ENCODE measurements at regions not wholly inside any gene's neighbourhood (a gene's known extent, or its start where the extent isn't known, plus 50 kb on each side); places are given as distances from the start of the nearest gene placed in this dataset.

DNA sequence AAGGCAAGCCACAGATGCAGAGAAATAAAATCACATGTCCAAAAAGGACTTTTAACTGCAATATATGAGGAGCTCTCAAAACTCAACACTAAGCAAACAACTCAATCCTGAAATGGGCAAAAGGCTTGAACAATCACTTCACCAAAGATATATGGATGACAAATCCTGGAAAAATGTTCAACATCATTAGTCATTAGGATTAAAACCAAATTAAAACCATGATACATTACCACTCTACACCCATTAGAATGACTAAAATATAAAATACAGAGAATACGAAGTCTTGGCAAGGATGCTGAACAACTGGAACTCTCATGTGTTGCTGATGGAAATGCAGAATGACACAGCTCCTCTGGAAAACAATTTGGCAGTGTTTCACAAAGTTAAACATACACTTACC is 277.4 kb downstream of the TLE1 start:
- Histone ChIP-seq H3K27me3 (ENCODE audit: insufficient read depth, low read length) (no peaks in the 10 kb centered on the region), H2AFZ (ENCODE audit: low read length, unreplicated experiment) (no peak overlapping the region), H3K4me1 (ENCODE audit: control insufficient read depth, insufficient read depth, low read length, unreplicated experiment) (peaks cover 21% of the 10 kb centered on the region), H3K79me2 (ENCODE audit: control insufficient read depth, insufficient read depth, low read length, unreplicated experiment) (no peaks in the 10 kb centered on the region), H3K36me3 (ENCODE audit: insufficient read depth, low read length) (no peaks in the 10 kb centered on the region), H3K27ac (ENCODE audit: low read depth, low read length) (no peak overlapping the region), H3K4me3 (ENCODE audit: low read depth, low read length) (no peak overlapping the region)

DNA sequence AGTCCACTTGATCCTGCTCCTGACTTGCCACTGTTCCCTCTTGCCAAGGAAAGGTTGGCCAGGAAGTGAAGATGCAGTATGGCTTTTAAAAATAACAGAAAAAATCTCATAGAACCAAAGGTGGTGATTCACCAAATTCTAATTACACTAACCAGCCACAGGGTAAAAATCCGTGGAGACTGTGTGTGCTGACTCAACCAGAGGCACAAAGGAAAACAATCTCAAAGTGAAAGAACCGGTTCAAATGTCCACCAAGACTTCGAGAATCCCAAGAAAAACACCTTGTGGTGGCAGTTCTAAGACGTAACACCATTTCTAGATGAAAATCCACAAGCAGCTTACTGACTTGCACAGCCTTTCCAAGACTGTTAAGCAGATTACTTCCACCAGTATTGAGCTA is 279.1 kb downstream of the TLE1 start:
- H2AFZ ChIP-seq (ENCODE audit: low read length, unreplicated experiment): peak overlapping the region; percentile 98
- peak overlapping the region; percentile 67 for H3K27ac ChIP-seq (ENCODE audit: low read depth, low read length)
- no peaks in the 10 kb centered on the region for H3K36me3 ChIP-seq (ENCODE audit: insufficient read depth, low read length)
- H3K4me3 ChIP-seq (ENCODE audit: low read depth, low read length): peak overlapping the region; percentile 71
- no peaks in the 10 kb centered on the region for H3K79me2 ChIP-seq (ENCODE audit: control insufficient read depth, insufficient read depth, low read length, unreplicated experiment)
- H3K27me3 ChIP-seq (ENCODE audit: insufficient read depth, low read length): no peaks in the 10 kb centered on the region
- H3K4me1 ChIP-seq (ENCODE audit: control insufficient read depth, insufficient read depth, low read length, unreplicated experiment): peaks cover 21% of the 10 kb centered on the region

DNA sequence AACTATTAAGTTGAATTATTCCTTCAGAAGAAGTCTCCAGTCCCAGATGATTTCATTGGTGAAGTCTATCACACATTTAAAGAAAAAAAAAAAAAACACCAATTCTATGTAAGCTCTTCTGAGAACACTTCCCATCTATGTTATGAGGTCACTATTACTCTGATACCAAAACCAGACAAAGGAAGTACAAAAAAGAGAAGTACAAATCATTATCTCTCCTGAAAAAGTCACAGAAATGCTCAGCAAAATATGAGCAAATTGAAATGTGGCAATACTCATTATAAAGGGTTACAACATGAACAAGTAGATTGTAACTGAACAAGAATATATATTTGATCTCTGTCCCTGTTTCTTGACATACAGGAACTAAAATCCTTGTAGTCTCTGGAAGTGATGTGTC is 280.4 kb downstream of the TLE1 start:
- H3K4me1 ChIP-seq (ENCODE audit: control insufficient read depth, insufficient read depth, low read length, unreplicated experiment): peaks cover 14% of the 10 kb centered on the region
- H3K4me3 ChIP-seq (ENCODE audit: low read depth, low read length): no peak overlapping the region
- no peak overlapping the region for H3K27ac ChIP-seq (ENCODE audit: low read depth, low read length)
- no peaks in the 10 kb centered on the region for H3K27me3 ChIP-seq (ENCODE audit: insufficient read depth, low read length)
- no peak overlapping the region for H2AFZ ChIP-seq (ENCODE audit: low read length, unreplicated experiment)
- H3K36me3 ChIP-seq (ENCODE audit: insufficient read depth, low read length): no peaks in the 10 kb centered on the region
- no peaks in the 10 kb centered on the region for H3K79me2 ChIP-seq (ENCODE audit: control insufficient read depth, insufficient read depth, low read length, unreplicated experiment)

DNA sequence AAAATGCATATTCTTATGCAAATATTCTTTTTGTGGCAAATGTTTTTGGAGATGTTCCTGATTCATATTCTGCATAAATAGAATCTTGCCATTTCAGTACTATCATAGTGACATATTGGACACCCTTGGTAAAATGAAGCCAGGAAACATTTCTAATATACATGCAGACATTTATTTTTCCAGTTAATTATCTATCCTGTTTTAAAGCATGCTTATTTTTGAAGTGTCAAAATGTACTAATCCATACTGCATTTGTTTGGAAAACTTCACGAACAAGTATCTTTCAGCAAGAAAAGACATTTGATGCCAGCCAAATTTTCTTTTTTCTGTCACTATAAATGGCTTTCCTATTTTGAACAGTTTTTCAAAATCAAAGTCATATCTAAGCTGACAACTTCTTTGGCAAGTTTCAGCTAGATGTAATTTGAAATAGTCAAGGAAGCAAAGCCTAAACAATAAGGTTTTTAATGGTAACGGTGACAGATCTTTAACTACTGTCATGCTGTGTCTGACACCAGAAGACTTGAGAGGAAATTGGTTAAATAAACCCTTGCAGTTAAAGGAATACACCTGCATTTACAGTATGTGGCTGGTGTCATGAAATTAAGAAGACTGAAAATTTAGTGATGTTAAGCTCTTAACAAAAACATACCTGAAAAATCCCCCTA is 284.3 kb downstream of the TLE1 start:
- Histone ChIP-seq H3K27ac (ENCODE audit: low read depth, low read length) (no peak overlapping the region), H3K27me3 (ENCODE audit: insufficient read depth, low read length) (no peaks in the 10 kb centered on the region), H3K36me3 (ENCODE audit: insufficient read depth, low read length) (no peaks in the 10 kb centered on the region), H3K4me3 (ENCODE audit: low read depth, low read length) (no peak overlapping the region), H2AFZ (ENCODE audit: low read length, unreplicated experiment) (no peak overlapping the region), H3K4me1 (ENCODE audit: control insufficient read depth, insufficient read depth, low read length, unreplicated experiment) (peaks cover 7% of the 10 kb centered on the region), H3K79me2 (ENCODE audit: control insufficient read depth, insufficient read depth, low read length, unreplicated experiment) (no peaks in the 10 kb centered on the region)

DNA sequence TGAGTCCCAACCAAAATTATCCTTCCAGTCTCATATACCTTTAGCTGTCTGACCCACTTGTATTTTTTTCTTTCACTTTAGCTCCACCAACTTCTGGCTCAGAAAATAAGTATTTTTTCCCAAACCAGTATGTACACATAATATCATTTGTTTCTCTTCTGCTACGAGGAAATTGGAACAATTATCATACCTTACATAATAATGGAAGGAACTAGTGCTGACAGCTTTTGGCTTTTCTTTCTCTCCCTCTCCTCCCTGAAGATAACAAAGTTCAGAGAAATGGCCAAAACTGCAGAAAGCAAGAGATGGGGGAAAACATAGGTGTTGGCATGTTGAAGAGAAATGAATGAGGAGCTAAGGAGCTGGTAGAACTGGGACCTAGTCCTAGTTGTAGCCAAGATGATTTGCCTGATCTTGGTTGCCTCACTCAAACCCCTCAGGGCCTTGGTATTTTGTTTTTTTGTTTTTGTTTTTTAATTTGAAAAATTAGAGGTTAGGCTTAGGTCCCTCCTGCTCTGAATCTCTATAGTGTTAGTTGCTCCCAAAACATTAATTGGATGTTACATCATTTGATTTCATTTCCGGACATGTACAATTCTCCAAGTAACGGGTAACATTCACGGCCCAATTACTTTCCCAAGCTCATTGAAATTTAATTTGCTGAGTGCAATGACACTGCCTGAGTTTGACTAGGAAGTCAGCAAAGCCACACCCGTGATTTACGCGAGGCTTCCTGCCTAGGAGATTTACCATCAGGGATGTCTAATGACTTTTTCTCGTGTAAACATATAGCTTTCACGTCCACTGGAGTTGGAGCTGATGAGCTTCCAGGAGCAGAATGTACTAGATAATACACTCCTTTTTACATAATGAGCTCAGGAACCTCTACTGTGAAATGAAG is 291.6 kb downstream of the TLE1 start:
- no peak overlapping the region for H3K27ac ChIP-seq (ENCODE audit: low read depth, low read length)
- H3K4me1 ChIP-seq (ENCODE audit: control insufficient read depth, insufficient read depth, low read length, unreplicated experiment): peaks cover 20% of the 10 kb centered on the region
- H3K36me3 ChIP-seq (ENCODE audit: insufficient read depth, low read length): no peaks in the 10 kb centered on the region
- H3K79me2 ChIP-seq (ENCODE audit: control insufficient read depth, insufficient read depth, low read length, unreplicated experiment): no peaks in the 10 kb centered on the region
- no peak overlapping the region for H2AFZ ChIP-seq (ENCODE audit: low read length, unreplicated experiment)
- no peaks in the 10 kb centered on the region for H3K27me3 ChIP-seq (ENCODE audit: insufficient read depth, low read length)
- H3K4me3 ChIP-seq (ENCODE audit: low read depth, low read length): no peak overlapping the region

DNA sequence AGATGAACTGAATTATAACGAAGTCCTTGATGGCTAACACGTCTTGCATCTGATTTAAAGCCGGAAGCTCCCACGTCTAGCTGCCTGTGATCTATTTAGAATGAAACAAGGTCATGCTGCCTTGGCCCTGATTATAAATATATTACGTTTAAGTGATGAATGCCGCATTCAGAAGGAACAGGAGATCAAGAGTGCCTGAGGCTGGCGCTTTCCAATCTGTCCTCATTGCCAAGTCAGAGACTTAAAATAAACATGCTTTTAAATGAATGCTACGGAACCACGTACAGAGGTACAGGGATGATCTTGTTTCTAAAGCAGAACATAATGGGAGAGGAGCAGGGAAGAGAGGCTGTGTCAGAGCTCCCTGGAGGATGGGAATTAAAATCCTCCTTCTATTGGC is 292.8 kb downstream of the TLE1 start:
- Histone ChIP-seq H3K27ac (ENCODE audit: low read depth, low read length) (no peak overlapping the region), H2AFZ (ENCODE audit: low read length, unreplicated experiment) (no peak overlapping the region), H3K79me2 (ENCODE audit: control insufficient read depth, insufficient read depth, low read length, unreplicated experiment) (no peaks in the 10 kb centered on the region), H3K4me3 (ENCODE audit: low read depth, low read length) (no peak overlapping the region), H3K27me3 (ENCODE audit: insufficient read depth, low read length) (no peaks in the 10 kb centered on the region), H3K36me3 (ENCODE audit: insufficient read depth, low read length) (no peaks in the 10 kb centered on the region), H3K4me1 (ENCODE audit: control insufficient read depth, insufficient read depth, low read length, unreplicated experiment) (peaks cover 20% of the 10 kb centered on the region)

DNA sequence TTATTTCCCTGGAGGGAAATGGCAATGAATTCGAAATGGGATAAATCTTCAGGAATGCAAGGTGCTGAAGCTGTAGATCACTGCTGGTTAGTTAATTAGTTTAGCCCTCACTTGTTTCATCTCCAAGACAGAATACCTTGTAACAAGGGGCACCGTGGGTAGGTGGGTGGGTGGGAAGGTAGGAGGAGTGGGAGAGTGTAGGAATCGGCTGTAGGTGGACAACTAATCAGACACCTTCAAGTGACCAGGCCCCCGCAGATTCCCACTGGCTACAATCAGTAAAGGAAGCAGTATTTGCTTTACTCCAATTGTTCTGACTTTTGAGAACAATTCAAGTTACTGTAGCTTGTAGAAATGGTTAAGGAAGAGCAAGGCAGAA is 293.7 kb downstream of the TLE1 start:
- Histone ChIP-seq H2AFZ (ENCODE audit: low read length, unreplicated experiment) (no peak overlapping the region), H3K4me1 (ENCODE audit: control insufficient read depth, insufficient read depth, low read length, unreplicated experiment) (peaks cover 22% of the 10 kb centered on the region), H3K79me2 (ENCODE audit: control insufficient read depth, insufficient read depth, low read length, unreplicated experiment) (no peaks in the 10 kb centered on the region), H3K27ac (ENCODE audit: low read depth, low read length) (no peak overlapping the region), H3K4me3 (ENCODE audit: low read depth, low read length) (no peak overlapping the region), H3K36me3 (ENCODE audit: insufficient read depth, low read length) (no peaks in the 10 kb centered on the region), H3K27me3 (ENCODE audit: insufficient read depth, low read length) (no peaks in the 10 kb centered on the region)

DNA sequence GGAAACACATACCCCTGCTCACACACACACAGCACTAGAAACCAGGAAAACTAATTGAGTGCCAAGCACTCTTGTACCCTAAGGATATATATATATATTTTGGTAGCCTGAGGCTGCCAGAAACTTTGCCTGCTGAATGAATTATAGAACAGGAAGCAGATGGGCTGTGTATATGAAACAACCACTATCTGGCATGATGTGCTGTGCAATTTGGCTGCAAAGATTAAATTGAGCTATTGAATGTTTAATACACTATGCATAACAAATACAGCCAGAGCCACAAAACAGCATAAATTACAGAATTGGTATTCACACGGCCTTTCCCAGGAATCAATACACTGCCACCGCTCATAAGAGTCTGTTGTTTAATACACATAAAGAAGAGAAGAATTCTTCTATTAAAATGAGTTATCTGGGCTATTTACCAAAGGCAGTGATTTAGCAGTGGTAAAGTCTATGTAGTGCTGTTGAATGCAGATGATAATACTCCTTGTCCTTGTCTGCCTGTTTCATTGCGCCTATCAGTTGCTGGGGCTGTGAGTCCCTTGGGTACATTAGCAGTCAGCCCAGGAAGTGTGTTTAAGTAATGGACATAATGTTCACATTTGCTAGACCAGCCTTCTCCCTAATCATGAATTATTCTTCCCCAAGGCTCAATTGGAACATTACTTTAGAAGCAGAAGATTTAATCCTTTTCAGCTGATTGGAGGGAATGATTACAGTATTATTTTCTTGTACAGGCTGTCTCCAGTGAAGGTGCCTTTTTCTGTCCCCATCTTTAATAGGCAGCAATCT is 294.3 kb downstream of the TLE1 start:
- Histone ChIP-seq H3K79me2 (ENCODE audit: control insufficient read depth, insufficient read depth, low read length, unreplicated experiment) (no peaks in the 10 kb centered on the region), H2AFZ (ENCODE audit: low read length, unreplicated experiment) (peak overlapping the region; percentile 53), H3K27ac (ENCODE audit: low read depth, low read length) (peak overlapping the region; percentile 44), H3K4me1 (ENCODE audit: control insufficient read depth, insufficient read depth, low read length, unreplicated experiment) (peaks cover 28% of the 10 kb centered on the region), H3K27me3 (ENCODE audit: insufficient read depth, low read length) (no peaks in the 10 kb centered on the region), H3K4me3 (ENCODE audit: low read depth, low read length) (peak overlapping the region; percentile 61), H3K36me3 (ENCODE audit: insufficient read depth, low read length) (no peaks in the 10 kb centered on the region)

DNA sequence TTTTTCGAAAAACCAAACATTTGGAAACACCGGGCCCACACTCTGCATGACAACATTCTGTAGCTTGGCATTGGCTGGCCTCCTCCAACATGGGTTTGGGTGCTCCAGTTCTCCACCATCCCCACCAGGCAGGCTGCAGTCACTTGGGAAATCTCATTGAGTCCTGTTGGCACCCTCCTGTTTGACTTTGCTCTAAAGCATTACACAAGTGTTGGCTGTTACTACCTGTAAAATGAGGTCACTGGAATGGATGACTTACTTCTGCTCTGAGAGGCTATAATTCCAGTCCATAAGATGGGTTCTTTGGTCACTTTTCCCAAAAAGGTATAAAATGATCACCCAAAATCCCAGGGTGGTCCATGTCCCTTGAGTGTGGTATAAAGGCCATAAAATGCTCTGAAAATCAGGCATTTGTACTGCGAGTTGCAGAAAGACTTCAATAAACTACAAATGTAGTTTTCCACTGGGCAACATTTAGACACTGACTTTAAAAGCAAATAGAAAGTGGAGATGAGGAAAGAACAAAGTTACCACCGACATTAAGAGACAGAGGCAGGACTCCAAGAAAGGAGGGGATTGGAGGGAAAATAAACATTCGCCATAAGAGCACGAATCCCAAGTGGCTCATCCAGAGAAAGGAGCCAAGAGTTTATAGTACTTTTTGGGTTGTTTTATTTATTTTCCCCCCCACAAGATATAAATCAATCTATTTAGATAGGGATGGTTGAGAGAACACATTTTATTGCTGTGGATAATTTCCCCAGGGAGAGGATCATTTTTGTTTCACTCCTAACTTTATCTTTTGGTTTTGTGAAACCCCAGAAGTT is 295.1 kb downstream of the TLE1 start:
- no peaks in the 10 kb centered on the region for H3K36me3 ChIP-seq (ENCODE audit: insufficient read depth, low read length)
- H3K4me1 ChIP-seq (ENCODE audit: control insufficient read depth, insufficient read depth, low read length, unreplicated experiment): peaks cover 36% of the 10 kb centered on the region
- peak overlapping the region; percentile 61 for H3K4me3 ChIP-seq (ENCODE audit: low read depth, low read length)
- no peaks in the 10 kb centered on the region for H3K79me2 ChIP-seq (ENCODE audit: control insufficient read depth, insufficient read depth, low read length, unreplicated experiment)
- H2AFZ ChIP-seq (ENCODE audit: low read length, unreplicated experiment): peak overlapping the region; percentile 53
- H3K27me3 ChIP-seq (ENCODE audit: insufficient read depth, low read length): no peaks in the 10 kb centered on the region
- peak overlapping the region; percentile 44 for H3K27ac ChIP-seq (ENCODE audit: low read depth, low read length)

DNA sequence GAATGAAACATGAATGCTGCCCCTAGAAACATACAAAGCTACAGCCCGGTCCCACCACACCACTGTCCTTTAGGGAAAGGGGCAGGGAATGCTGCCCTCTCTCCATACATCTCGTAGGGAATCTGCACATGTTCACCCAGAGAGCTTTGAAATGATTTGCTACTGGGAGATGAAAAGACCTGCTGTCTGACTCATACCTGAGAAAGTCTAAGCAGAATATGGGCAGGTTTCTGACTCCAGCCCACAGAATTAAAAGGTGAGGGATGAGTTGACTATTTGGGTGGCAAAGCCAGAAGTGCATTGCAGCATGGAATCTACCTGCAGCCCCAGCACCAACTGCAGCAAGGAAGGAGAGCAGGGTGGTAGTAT is 297.9 kb downstream of the TLE1 start:
- H2AFZ ChIP-seq (ENCODE audit: low read length, unreplicated experiment): no peak overlapping the region
- no peaks in the 10 kb centered on the region for H3K79me2 ChIP-seq (ENCODE audit: control insufficient read depth, insufficient read depth, low read length, unreplicated experiment)
- H3K27ac ChIP-seq (ENCODE audit: low read depth, low read length): no peak overlapping the region
- peaks cover 44% of the 10 kb centered on the region for H3K4me1 ChIP-seq (ENCODE audit: control insufficient read depth, insufficient read depth, low read length, unreplicated experiment)
- H3K36me3 ChIP-seq (ENCODE audit: insufficient read depth, low read length): no peaks in the 10 kb centered on the region
- no peaks in the 10 kb centered on the region for H3K27me3 ChIP-seq (ENCODE audit: insufficient read depth, low read length)
- no peak overlapping the region for H3K4me3 ChIP-seq (ENCODE audit: low read depth, low read length)
